HepG2 (cell line): ENCODE measurements at regions not wholly inside any gene's neighbourhood (a gene's known extent, or its start where the extent isn't known, plus 50 kb on each side); places are given as distances from the start of the nearest gene placed in this dataset.

Experiments used
- DBP ChIP-seq: sonication (generic); formaldehyde crosslinking; IDR thresholded peaks from 2 replicates; pipeline ENCODE4 v1.4.0; 2020; ENCODE audit warnings: missing genetic modification reagents; ENCODE audit errors: not compliant biosample characterization
- DDIT3 ChIP-seq: sonication (generic); formaldehyde crosslinking; IDR thresholded peaks from 2 replicates; pipeline ENCODE4 v1.4.0; 2020; ENCODE audit warnings: mild to moderate bottlenecking, missing genetic modification reagents
- FOXK2 ChIP-seq: fragments of 450-650 bp; IDR thresholded peaks from 2 replicates; pipeline ENCODE4 v1.6.1; 2016
- MBD4 ChIP-seq: IDR thresholded peaks from 2 replicates; pipeline ENCODE4 v1.6.1; 2012; ENCODE audit warnings: low read length, inconsistent platforms, borderline replicate concordance
- NR1H2 ChIP-seq: sonication (generic); formaldehyde crosslinking; IDR thresholded peaks from 2 replicates; pipeline ENCODE4 v1.8.1; 2022; ENCODE audit warnings: low read depth, missing genetic modification reagents, borderline replicate concordance
- ZNF136 ChIP-seq: sonication (generic); formaldehyde crosslinking; IDR thresholded peaks from 2 replicates; pipeline ENCODE4 v1.8.1; 2022; ENCODE audit warnings: low read depth, mild to moderate bottlenecking, moderate library complexity, missing genetic modification reagents
- ZNF407 ChIP-seq: sonication (generic); formaldehyde crosslinking; IDR thresholded peaks from one replicate; pipeline ENCODE4 v1.5.1; 2020; ENCODE audit warnings: mild to moderate bottlenecking, missing genetic modification reagents; ENCODE audit errors: not compliant biosample characterization
- TF ChIP-seq, protein P1 (sequence below): sonication (generic); formaldehyde crosslinking; IDR thresholded peaks from 2 replicates; pipeline ENCODE4 v1.9.0; 2022; ENCODE audit warnings: low read depth, missing genetic modification reagents

DNA sequence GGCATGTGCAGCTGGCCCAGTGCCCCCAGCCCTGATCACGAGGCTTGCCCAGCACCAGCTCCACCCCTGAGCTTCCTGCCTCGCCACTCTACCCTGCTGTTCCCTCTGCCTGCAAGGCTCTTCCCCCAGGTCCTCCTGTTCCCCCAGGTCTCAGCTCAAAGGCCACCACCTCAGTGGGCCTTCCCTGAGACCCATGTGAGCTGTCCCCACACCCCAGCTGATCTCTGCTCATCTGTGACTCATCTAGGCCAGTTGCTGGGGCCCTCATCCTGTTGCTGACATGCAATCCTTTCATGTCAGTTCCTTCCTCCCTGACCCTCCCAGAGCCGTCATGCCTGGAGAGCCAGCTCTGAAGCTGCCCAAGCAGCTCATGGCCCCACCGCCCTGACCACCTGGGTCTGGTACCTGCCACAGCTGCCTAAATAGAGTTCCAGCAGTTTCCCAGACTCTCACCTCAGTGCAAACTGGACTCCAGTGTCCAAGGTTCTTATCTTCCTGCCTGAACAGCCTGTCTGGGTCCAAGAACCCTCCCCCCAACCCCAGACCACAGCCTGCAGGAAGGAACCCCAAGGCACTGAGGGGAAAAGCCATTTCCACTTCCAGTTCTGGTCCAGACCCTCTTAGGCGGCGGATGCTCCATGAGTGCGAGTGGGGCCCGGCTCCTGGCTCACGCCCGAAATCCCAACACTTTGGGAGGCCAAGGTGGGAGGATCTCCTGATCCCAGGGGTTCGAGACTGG, 116.6 kb upstream of the IQSEC1 start (continued):
- TF ChIP-seq ZNF407 = no peak
- TF ChIP-seq FOXK2 = no peak
- TF ChIP-seq ZNF136 (CRISPR knock-in tag) = no peak
- no peak for TF ChIP-seq DBP
- TF ChIP-seq MBD4 = no peak
- TF ChIP-seq, protein P1, sequence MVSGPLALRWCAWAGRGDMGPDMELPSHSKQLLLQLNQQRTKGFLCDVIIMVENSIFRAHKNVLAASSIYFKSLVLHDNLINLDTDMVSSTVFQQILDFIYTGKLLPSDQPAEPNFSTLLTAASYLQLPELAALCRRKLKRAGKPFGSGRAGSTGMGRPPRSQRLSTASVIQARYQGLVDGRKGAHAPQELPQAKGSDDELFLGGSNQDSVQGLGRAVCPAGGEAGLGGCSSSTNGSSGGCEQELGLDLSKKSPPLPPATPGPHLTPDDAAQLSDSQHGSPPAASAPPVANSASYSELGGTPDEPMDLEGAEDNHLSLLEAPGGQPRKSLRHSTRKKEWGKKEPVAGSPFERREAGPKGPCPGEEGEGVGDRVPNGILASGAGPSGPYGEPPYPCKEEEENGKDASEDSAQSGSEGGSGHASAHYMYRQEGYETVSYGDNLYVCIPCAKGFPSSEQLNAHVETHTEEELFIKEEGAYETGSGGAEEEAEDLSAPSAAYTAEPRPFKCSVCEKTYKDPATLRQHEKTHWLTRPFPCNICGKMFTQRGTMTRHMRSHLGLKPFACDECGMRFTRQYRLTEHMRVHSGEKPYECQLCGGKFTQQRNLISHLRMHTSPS (CRISPR knock-in tag) = peak; percentile 76; the same call in 1 of the 2 replicates
- TF ChIP-seq NR1H2 (CRISPR knock-in tag) = no peak
- no peak for TF ChIP-seq DDIT3
